Uterus (tissue), 3 donors: ENCODE measurements at regions not wholly inside any gene's neighbourhood (a gene's known extent, or its start where the extent isn't known, plus 50 kb on each side); places are given as distances from the start of the nearest gene placed in this dataset.
A peak's percentile ranks its signal among the peaks of the same experiment; 100 is the strongest.

ENCODE experiments used
- DNase-seq, 2 donors: peaks; one replicate each; pipeline ENCODE4 v3.0.0-alpha.2; 2019 to 2020
- H3K27ac ChIP-seq, 2 donors: fragments of 200-600 bp; sonication (generic); 1 replicate in 1 of 2; 2 replicates in 1 of 2; pipeline ENCODE4 v1.5.1; 2016 to 2018
- H3K27me3 ChIP-seq, 2 donors: fragments of 200-600 bp; sonication (generic); one replicate each; pipeline ENCODE4 v1.5.1; 2018 to 2019; ENCODE audit warnings: control low read depth in 1 of 2
- H3K36me3 ChIP-seq, 2 donors: fragments of 200-600 bp; sonication (generic); one replicate each; pipeline ENCODE4 v1.5.1; 2019; ENCODE audit warnings: control low read depth in 1 of 2
- H3K4me1 ChIP-seq, 2 donors: fragments of 200-600 bp; sonication (generic); one replicate each; pipeline ENCODE4 v1.5.1; 2018 to 2019; ENCODE audit warnings: control low read depth in 1 of 2
- H3K4me3 ChIP-seq, 2 donors: fragments of 200-600 bp; sonication (generic); 1 replicate in 1 of 2; 2 replicates in 1 of 2; pipeline ENCODE4 v1.5.1; 2018 to 2019; ENCODE audit warnings: mild to moderate bottlenecking in 1 of 2
- H3K9me3 ChIP-seq, 2 donors: fragments of 200-600 bp; sonication (generic); one replicate each; pipeline ENCODE4 v1.5.1; 2019; ENCODE audit warnings: control low read depth in 1 of 2
- CTCF ChIP-seq, 4 experiments: fragments of 200-600 bp in 2 of 4; fragments of 450-650 bp in 2 of 4; sonication (generic) in 2 of 4; IDR thresholded peaks; one replicate each; pipeline ENCODE4 v1.5.1; 2016 to 2019; ENCODE audit warnings: antibody characterized with exemption in 4 of 4, mild to moderate bottlenecking in 2 of 4, moderate library complexity in 1 of 4
- POLR2A ChIP-seq, 2 donors: fragments of 450-650 bp; IDR thresholded peaks; one replicate each; pipeline ENCODE4 v1.6.1; 2016; ENCODE audit warnings: antibody characterized with exemption in 2 of 2, mild to moderate bottlenecking in 1 of 2, moderate library complexity in 1 of 2
- intact Hi-C: fragments of 100-400 bp; cut with DNase I; formaldehyde crosslinking; loops from one replicate; pipeline ENCODE4 v1.15.1; 2023; ENCODE audit warnings: low total_unique reads
- donor health status: DM: yes; HTN: yes; CAD: no.

GRCh38 chrX:14124562-14124961 lies 94.9 kb upstream of the GEMIN8 start:
- DNase-seq, result no peak
- Histone ChIP-seq H3K4me1 (no peaks in the 10 kb centered on the region), H3K27me3 (no peaks in the 10 kb centered on the region), H3K9me3 (no peaks in the 10 kb centered on the region), H3K4me3 (no peak overlapping the region), H3K36me3 (no peaks in the 10 kb centered on the region), H3K27ac (peak overlapping the region; percentile 17 to 25)
- intact Hi-C loops, result no loop called here
- TF ChIP-seq POLR2A (IDR thresholded peaks at IDR 0.05) (no peak), CTCF (IDR thresholded peaks at IDR 0.05) (no peak)

GRCh38 chrX:14095702-14096101 lies 66.0 kb upstream of the GEMIN8 start:
- Histone ChIP-seq H3K27me3 (peaks cover 0 to 6% of the 10 kb centered on the region in 2 donors), H3K4me3 (no peak overlapping the region), H3K36me3 (no peaks in the 10 kb centered on the region), H3K9me3 (no peaks in the 10 kb centered on the region), H3K4me1 (no peaks in the 10 kb centered on the region), H3K27ac (no peak overlapping the region)
- peak; percentile 18 to 23 for DNase-seq
- no peak for TF ChIP-seq POLR2A (IDR thresholded peaks at IDR 0.05)
- TF ChIP-seq CTCF (IDR thresholded peaks at IDR 0.05), result peak; percentile 42 to 68 (median 58)
- intact Hi-C loops, result no loop called here

GRCh38 chrX:14094191-14094590 lies 64.5 kb upstream of the GEMIN8 start:
- Histone ChIP-seq H3K27ac (no peak overlapping the region), H3K9me3 (no peaks in the 10 kb centered on the region), H3K36me3 (no peaks in the 10 kb centered on the region), H3K4me1 (no peaks in the 10 kb centered on the region), H3K4me3 (no peak overlapping the region), H3K27me3 (peaks cover 0 to 6% of the 10 kb centered on the region in 2 donors)
- no peak for TF ChIP-seq POLR2A (IDR thresholded peaks at IDR 0.05)
- no peak for TF ChIP-seq CTCF (IDR thresholded peaks at IDR 0.05)
- no peak for DNase-seq
- intact Hi-C loops, result no loop called here

GRCh38 chrX:14084466-14084865 lies 54.8 kb upstream of the GEMIN8 start:
- H3K4me3 ChIP-seq, result no peak overlapping the region
- intact Hi-C loops, result no loop called here
- no peak overlapping the region for H3K27ac ChIP-seq
- no peak for DNase-seq
- H3K9me3 ChIP-seq, result no peaks in the 10 kb centered on the region
- peaks cover 0 to 10% of the 10 kb centered on the region in 2 donors for H3K27me3 ChIP-seq
- TF ChIP-seq CTCF (IDR thresholded peaks at IDR 0.05) (no peak), POLR2A (IDR thresholded peaks at IDR 0.05) (no peak)
- H3K36me3 ChIP-seq, result no peaks in the 10 kb centered on the region
- H3K4me1 ChIP-seq, result no peaks in the 10 kb centered on the region

GRCh38 chrX:14083783-14084182 lies 54.1 kb upstream of the GEMIN8 start:
- TF ChIP-seq CTCF (IDR thresholded peaks at IDR 0.05), result no peak
- no peak for TF ChIP-seq POLR2A (IDR thresholded peaks at IDR 0.05)
- intact Hi-C loops, result no loop called here
- no peak overlapping the region for H3K27ac ChIP-seq
- no peak for DNase-seq
- H3K4me3 ChIP-seq, result no peak overlapping the region
- H3K36me3 ChIP-seq, result no peaks in the 10 kb centered on the region
- H3K4me1 ChIP-seq, result no peaks in the 10 kb centered on the region
- H3K9me3 ChIP-seq, result no peaks in the 10 kb centered on the region
- H3K27me3 ChIP-seq, result peaks cover 0 to 10% of the 10 kb centered on the region in 2 donors
